Omental fat pad (tissue), 3 donors: ENCODE measurements at regions not wholly inside any gene's neighbourhood (a gene's known extent, or its start where the extent isn't known, plus 50 kb on each side); places are given as distances from the start of the nearest gene placed in this dataset.

Experiments used
- ATAC-seq: fragments of 150-250 bp; one replicate; pipeline ENCODE4 v1.9.1; 2016; ENCODE audit warnings: mild to moderate bottlenecking, moderate library complexity; ENCODE audit not compliant: low FRiP score
- DNase-seq: peaks from one replicate; pipeline ENCODE4 v3.0.0-alpha.2; 2019; ENCODE audit warnings: low spot score
- TF ChIP-seq, protein P1 (sequence below), 3 donors: fragments of 450-650 bp; IDR thresholded peaks; one replicate each; pipeline ENCODE4 v1.5.1; 2016 to 2017; ENCODE audit warnings: antibody characterized with exemption in 3 of 3, mild to moderate bottlenecking in 3 of 3, moderate library complexity in 2 of 3

DNA sequence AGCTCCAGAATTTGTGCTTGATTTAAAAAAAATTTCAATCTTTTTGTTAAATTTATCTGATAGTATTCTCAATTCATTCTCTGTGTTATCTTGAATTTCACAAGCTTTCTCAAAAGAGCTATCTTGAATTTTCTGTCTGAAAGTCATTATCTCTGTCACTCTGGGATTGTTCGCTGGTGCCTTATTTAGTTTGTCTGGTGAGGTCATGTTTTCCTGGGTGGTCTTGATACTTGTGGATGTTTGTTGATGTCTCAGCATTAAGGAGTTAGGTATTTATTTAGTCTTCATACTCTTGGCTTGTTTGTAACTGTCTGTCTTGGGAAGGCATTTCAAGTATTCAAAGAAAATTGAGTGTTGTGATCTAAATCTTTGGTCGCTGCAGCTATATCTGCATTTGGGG lies 106.3 kb downstream of the TNFSF13B start:
- ATAC-seq (no peak), DNase-seq (no peak)
- TF ChIP-seq, protein P1, sequence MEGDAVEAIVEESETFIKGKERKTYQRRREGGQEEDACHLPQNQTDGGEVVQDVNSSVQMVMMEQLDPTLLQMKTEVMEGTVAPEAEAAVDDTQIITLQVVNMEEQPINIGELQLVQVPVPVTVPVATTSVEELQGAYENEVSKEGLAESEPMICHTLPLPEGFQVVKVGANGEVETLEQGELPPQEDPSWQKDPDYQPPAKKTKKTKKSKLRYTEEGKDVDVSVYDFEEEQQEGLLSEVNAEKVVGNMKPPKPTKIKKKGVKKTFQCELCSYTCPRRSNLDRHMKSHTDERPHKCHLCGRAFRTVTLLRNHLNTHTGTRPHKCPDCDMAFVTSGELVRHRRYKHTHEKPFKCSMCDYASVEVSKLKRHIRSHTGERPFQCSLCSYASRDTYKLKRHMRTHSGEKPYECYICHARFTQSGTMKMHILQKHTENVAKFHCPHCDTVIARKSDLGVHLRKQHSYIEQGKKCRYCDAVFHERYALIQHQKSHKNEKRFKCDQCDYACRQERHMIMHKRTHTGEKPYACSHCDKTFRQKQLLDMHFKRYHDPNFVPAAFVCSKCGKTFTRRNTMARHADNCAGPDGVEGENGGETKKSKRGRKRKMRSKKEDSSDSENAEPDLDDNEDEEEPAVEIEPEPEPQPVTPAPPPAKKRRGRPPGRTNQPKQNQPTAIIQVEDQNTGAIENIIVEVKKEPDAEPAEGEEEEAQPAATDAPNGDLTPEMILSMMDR (IDR thresholded peaks at IDR 0.05), result no peak

DNA sequence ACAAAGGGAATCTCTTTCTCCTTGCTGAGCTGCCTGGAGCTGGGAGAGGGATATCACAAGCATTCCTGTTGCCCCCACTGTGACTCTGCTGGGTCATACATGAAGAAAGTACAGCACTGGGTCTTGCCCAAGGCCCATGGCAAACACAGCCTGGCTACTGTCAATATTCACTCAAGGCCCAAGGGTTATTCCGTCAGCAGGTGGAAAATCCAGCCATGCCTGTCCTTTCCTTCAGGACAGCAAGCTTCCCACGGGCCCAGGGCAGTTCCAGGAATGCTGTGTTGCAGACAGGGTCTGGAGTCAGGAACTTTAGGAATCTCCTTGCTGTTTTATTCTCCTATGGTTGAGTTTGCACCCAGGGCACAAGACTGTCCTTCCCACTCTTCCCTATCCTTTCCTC lies 106.8 kb downstream of the TNFSF13B start:
- TF ChIP-seq, protein P1 (IDR thresholded peaks at IDR 0.05), result no peak
- DNase-seq (no peak), ATAC-seq (no peak)

DNA sequence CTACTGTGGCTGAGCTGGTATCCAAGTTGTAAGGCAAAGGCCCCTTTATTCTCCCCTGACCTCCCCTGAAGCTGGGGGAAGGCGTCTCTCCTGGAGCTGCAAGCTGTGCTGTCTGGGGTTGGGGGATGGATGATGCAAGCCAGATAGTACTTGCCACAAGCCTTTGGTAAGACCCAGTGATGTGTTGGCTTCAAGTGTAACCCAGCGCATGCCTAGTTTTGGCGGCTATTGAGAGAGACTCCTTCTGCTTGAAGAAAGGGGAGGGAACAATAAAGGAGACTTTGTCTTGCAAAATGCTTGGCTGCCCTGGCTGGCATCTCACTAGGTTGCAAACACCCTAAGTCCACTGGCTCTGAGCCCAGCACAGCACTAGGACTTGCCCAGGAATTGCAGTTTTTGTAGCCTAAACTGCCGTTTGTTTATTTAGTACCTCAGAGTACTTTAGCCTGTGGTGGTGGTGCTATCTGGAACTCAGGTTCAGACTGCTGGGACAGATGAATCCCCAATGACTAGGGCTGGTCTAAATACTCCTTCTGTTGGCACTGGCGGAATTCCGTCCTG lies 108.2 kb downstream of the TNFSF13B start:
- TF ChIP-seq, protein P1 (IDR thresholded peaks at IDR 0.05), result no peak
- ATAC-seq (no peak), DNase-seq (no peak)

DNA sequence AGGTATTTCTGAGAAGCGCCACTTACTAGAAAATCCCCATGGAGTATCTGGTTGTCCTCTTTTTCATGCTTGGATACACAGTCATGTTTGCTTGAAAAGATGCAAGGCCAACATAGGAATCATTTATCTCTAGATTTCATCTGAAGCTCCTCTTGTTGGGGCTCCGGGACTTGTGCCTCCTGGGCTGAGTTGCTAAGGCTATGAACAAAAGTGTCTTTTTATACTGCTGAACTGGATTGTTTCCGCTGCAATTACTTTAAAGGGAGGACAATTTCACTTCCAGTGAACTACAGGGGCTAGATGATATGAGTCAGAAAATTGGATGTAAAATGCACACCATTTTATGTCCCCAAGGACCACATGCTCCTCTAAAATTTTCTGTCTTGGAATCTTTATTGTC lies 114.1 kb downstream of the TNFSF13B start:
- ATAC-seq (no peak), DNase-seq (no peak)
- TF ChIP-seq, protein P1 (IDR thresholded peaks at IDR 0.05), result no peak

DNA sequence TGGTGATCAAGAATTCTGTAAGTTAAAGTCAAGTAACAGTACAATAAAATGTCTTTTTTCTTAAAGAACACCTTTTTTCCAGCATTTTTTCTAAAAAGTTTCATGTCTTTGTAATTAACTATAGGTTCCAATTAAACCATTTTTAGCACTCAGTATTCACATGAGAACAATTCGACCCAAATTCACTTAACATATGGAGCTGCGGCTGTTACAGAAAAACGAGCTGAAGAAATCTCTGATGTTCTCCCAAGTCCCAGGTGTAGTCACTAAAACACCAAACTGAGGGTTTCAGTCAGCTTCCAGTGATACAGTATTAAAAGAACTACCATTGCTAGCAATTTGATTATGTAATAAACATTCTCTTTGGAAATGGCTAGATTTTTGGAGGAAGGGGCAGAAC lies 117.6 kb downstream of the TNFSF13B start:
- no peak for ATAC-seq
- DNase-seq, result no peak
- TF ChIP-seq, protein P1 (IDR thresholded peaks at IDR 0.05), result no peak

DNA sequence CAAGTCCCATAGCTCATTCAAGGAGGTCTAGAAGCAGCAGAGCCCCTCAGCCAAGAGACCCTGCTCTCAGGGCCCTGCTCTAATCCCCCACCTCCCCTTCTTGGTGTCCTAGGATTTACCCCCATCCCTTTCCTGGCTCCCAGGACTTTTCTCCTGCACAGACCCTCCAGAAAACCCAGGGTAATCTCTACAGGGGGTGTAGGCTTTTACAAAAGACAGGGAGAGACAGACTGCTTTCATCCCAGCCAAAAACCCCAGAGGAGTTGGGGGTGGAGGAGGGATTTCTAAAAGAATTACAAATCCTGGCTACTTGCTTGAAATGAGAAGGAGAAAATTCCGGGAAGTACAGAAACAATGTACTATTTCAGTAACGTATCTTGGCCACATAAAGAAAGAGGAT lies 133.3 kb downstream of the TNFSF13B start:
- ATAC-seq (no peak), DNase-seq (no peak)
- TF ChIP-seq, protein P1 (IDR thresholded peaks at IDR 0.05), result no peak

DNA sequence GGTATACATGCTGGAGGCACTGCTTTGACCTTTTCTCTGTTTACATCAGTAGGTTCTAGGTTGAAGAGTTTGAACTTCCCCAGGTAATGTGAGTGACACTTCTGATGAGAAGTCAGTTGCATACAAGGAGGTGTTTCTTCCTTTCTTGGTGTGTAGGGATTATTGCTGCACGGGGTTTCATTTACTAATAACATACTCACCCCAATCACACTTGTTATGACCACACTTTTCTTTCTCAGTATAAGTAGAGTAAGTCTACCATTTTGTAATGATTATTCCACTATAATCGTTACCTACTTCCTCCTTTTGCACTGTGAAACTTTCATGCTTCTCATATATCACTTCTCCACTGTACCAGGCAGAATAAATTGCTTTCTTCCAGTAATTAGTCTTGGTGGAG lies 138.0 kb downstream of the TNFSF13B start:
- TF ChIP-seq, protein P1 (IDR thresholded peaks at IDR 0.05), result no peak
- no peak for ATAC-seq
- no peak for DNase-seq
